ENCODE measurements at regions not wholly inside any gene's neighbourhood (a gene's known extent, or its start where the extent isn't known, plus 50 kb on each side); places are given as distances from the start of the nearest gene placed in this dataset.

GRCh38 chr11:23023319-23023718, 163.0 kb upstream of the CCDC179 start:
- Histone ChIP-seq H3K9ac (ENCODE audit: low read depth, low read length) (no peak overlapping the region), H3K27ac (ENCODE audit: low read depth, low read length) (peak overlapping the region; percentile 33), H3K36me3 (ENCODE audit: control insufficient read depth, insufficient read depth, low read length) (no peaks in the 10 kb centered on the region), H3K9me3 (ENCODE audit: control insufficient read depth, insufficient read depth, low read length) (no peaks in the 10 kb centered on the region), H3K27me3 (ENCODE audit: control insufficient read depth, insufficient read depth, low read length) (no peaks in the 10 kb centered on the region), H3K4me3 (ENCODE audit: low read depth, low read length) (no peak overlapping the region), H3K4me1 (ENCODE audit: control insufficient read depth, insufficient read depth, low read length) (no peaks in the 10 kb centered on the region)

DNA sequence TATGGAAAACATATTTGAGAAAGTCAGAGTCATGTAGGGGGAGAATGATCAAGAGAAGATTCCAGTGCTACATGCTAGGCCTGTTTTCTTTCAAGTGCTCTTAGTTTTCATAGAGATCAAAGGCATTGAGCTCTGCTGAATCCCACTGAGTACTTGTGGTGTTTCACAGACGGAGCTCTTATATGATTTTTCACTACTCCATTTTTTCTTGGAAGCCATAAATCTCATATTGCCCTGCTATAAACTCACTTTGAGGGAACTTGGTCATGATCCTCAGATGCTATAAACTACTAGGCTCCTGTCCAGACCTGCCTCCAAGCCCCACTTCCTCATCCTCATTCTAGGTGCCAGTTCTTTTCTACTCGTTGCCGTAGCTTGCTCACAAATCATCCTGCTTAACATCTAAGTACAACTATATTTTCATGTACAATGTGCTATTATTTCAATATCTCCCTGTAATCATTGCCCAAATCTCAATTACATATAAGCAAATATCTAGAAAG, 180.8 kb upstream of the CCDC179 start:
- no peaks in the 10 kb centered on the region for H3K27me3 ChIP-seq (ENCODE audit: control insufficient read depth, insufficient read depth, low read length)
- no peaks in the 10 kb centered on the region for H3K4me1 ChIP-seq (ENCODE audit: control insufficient read depth, insufficient read depth, low read length)
- H3K9ac ChIP-seq (ENCODE audit: low read depth, low read length): no peak overlapping the region
- no peak overlapping the region for H3K27ac ChIP-seq (ENCODE audit: low read depth, low read length)
- no peaks in the 10 kb centered on the region for H3K9me3 ChIP-seq (ENCODE audit: control insufficient read depth, insufficient read depth, low read length)
- H3K4me3 ChIP-seq (ENCODE audit: low read depth, low read length): no peak overlapping the region
- no peaks in the 10 kb centered on the region for H3K36me3 ChIP-seq (ENCODE audit: control insufficient read depth, insufficient read depth, low read length)

- H3K27me3 ChIP-seq (ENCODE audit: control insufficient read depth, insufficient read depth, low read length): no peaks in the 10 kb centered on the region
- H3K27ac ChIP-seq (ENCODE audit: low read depth, low read length): no peak overlapping the region
- H3K4me1 ChIP-seq (ENCODE audit: control insufficient read depth, insufficient read depth, low read length): no peaks in the 10 kb centered on the region
- no peak overlapping the region for H3K4me3 ChIP-seq (ENCODE audit: low read depth, low read length)
- H3K9me3 ChIP-seq (ENCODE audit: control insufficient read depth, insufficient read depth, low read length): no peaks in the 10 kb centered on the region
- no peak overlapping the region for H3K9ac ChIP-seq (ENCODE audit: low read depth, low read length)
- no peaks in the 10 kb centered on the region for H3K36me3 ChIP-seq (ENCODE audit: control insufficient read depth, insufficient read depth, low read length)
Observed at GRCh38 chr11:23058656-23059055, 198.4 kb upstream of the CCDC179 start.

DNA sequence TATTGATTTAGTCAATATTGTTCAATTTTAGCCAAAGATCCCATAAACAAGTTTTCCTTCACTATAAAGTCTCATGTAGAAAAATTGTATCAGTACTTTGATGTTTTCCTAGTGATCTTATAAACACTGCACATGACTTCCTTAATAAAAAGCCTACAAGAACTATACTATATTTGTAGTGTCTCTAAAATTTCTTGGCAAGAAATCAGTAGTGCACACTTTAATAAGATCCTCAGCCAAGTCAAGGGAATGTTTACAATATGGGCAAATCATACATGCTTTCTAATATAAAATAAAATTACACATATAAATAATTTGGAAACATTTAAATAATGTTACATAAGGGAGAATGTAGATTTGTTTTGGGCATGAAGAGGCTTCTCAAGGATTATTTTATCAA, 203.0 kb upstream of the CCDC179 start:
- H3K9me3 ChIP-seq (ENCODE audit: control insufficient read depth, insufficient read depth, low read length): no peaks in the 10 kb centered on the region

GRCh38 chr11:23078289-23078971, 218.2 kb upstream of the CCDC179 start:
- no peak overlapping the region for H3K4me3 ChIP-seq (ENCODE audit: low read depth, low read length)
- no peak overlapping the region for H3K9ac ChIP-seq (ENCODE audit: low read depth, low read length)
- no peaks in the 10 kb centered on the region for H3K27me3 ChIP-seq (ENCODE audit: control insufficient read depth, insufficient read depth, low read length)
- no peaks in the 10 kb centered on the region for H3K36me3 ChIP-seq (ENCODE audit: control insufficient read depth, insufficient read depth, low read length)
- H3K4me1 ChIP-seq (ENCODE audit: control insufficient read depth, insufficient read depth, low read length): no peaks in the 10 kb centered on the region; the same call in 1 of the 2 replicates
- H3K9me3 ChIP-seq (ENCODE audit: control insufficient read depth, insufficient read depth, low read length): no peaks in the 10 kb centered on the region
- no peak overlapping the region for H3K27ac ChIP-seq (ENCODE audit: low read depth, low read length)

More for the DNA sequence above, 203.0 kb upstream of the CCDC179 start:
- Histone ChIP-seq H3K9ac (ENCODE audit: low read depth, low read length) (no peak overlapping the region), H3K4me1 (ENCODE audit: control insufficient read depth, insufficient read depth, low read length) (no peaks in the 10 kb centered on the region), H3K4me3 (ENCODE audit: low read depth, low read length) (no peak overlapping the region), H3K27me3 (ENCODE audit: control insufficient read depth, insufficient read depth, low read length) (no peaks in the 10 kb centered on the region), H3K27ac (ENCODE audit: low read depth, low read length) (no peak overlapping the region), H3K36me3 (ENCODE audit: control insufficient read depth, insufficient read depth, low read length) (no peaks in the 10 kb centered on the region)

DNA sequence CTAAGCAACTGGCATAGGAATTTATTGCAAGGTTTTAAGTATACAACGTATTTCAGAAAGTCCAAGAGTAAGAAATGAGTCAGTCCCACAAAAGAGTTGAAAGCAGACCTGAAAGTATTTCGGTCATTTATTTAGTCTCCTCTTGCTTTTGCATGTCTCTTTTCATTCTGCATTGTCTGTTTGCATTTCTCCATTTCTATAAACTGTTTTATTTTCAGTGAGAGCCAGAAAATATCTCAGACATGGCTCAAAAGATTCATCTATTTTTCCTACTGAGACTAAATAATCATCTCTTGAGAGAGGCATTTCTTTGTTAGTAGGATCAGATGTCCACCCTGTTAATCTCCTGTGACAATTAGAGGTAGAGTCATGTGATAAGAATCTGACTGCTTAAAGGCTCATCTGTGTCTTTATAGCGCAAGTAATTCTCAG, 219.1 kb upstream of the CCDC179 start:
- Histone ChIP-seq H3K9me3 (ENCODE audit: control insufficient read depth, insufficient read depth, low read length) (no peaks in the 10 kb centered on the region), H3K36me3 (ENCODE audit: control insufficient read depth, insufficient read depth, low read length) (no peaks in the 10 kb centered on the region), H3K27ac (ENCODE audit: low read depth, low read length) (no peak overlapping the region), H3K27me3 (ENCODE audit: control insufficient read depth, insufficient read depth, low read length) (no peaks in the 10 kb centered on the region), H3K4me1 (ENCODE audit: control insufficient read depth, insufficient read depth, low read length) (no peaks in the 10 kb centered on the region; the same call in 1 of the 2 replicates), H3K4me3 (ENCODE audit: low read depth, low read length) (no peak overlapping the region), H3K9ac (ENCODE audit: low read depth, low read length) (no peak overlapping the region)

GRCh38 chr11:23087407-23087806, 227.1 kb upstream of the CCDC179 start:
- Histone ChIP-seq H3K36me3 (ENCODE audit: control insufficient read depth, insufficient read depth, low read length) (no peaks in the 10 kb centered on the region), H3K4me3 (ENCODE audit: low read depth, low read length) (no peak overlapping the region), H3K9ac (ENCODE audit: low read depth, low read length) (no peak overlapping the region), H3K4me1 (ENCODE audit: control insufficient read depth, insufficient read depth, low read length) (no peaks in the 10 kb centered on the region), H3K27ac (ENCODE audit: low read depth, low read length) (no peak overlapping the region), H3K27me3 (ENCODE audit: control insufficient read depth, insufficient read depth, low read length) (no peaks in the 10 kb centered on the region), H3K9me3 (ENCODE audit: control insufficient read depth, insufficient read depth, low read length) (no peaks in the 10 kb centered on the region)

DNA sequence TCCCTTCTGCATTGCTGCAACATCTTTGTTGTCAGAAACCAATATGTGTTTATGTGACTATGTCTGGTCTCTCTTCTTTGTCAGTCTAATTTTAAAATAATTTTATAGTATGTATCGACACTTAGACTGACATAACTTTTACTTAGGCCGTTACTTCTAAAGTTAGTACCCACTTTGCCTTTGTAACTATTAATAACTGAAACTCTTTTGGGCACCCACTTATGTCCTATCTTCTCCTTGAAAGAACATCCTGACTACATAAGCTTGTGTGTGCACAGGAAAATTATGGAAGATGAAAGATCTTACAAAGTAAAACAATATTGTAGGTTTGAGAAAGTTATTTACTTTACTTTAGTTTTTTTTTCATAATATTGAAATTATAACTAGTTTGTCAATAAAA, 230.4 kb upstream of the CCDC179 start:
- Histone ChIP-seq H3K9ac (ENCODE audit: low read depth, low read length) (no peak overlapping the region), H3K4me1 (ENCODE audit: control insufficient read depth, insufficient read depth, low read length) (no peaks in the 10 kb centered on the region), H3K4me3 (ENCODE audit: low read depth, low read length) (no peak overlapping the region), H3K36me3 (ENCODE audit: control insufficient read depth, insufficient read depth, low read length) (no peaks in the 10 kb centered on the region), H3K27me3 (ENCODE audit: control insufficient read depth, insufficient read depth, low read length) (no peaks in the 10 kb centered on the region), H3K27ac (ENCODE audit: low read depth, low read length) (no peak overlapping the region), H3K9me3 (ENCODE audit: control insufficient read depth, insufficient read depth, low read length) (no peaks in the 10 kb centered on the region)

DNA sequence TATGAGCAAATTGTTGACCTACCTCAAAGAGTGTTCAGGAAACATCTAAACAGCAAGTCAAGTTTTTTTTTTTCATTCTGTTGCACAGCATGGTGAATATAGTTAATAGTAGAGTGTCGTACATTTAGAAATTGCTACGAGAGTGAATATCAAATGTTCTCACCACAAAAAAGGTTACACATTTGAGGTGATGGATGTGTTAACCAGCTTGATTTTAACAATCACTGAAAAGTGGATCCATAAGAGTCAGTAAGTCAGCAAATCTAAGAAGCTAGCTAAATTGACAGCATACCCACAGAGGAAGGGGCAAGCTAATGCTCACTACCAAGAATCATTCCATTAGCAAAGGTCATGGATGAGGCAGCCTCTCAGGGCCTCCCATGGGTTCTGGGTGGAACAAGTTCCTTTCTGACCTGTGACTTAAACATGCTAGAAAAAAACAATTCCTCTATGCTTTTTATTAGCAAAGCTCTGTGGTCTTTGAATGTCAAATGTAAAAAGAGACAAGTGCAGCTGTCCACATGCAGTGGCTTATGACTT, 235.4 kb upstream of the CCDC179 start:
- Histone ChIP-seq H3K4me3 (ENCODE audit: low read depth, low read length) (no peak overlapping the region), H3K4me1 (ENCODE audit: control insufficient read depth, insufficient read depth, low read length) (no peaks in the 10 kb centered on the region), H3K36me3 (ENCODE audit: control insufficient read depth, insufficient read depth, low read length) (no peaks in the 10 kb centered on the region), H3K9me3 (ENCODE audit: control insufficient read depth, insufficient read depth, low read length) (no peaks in the 10 kb centered on the region), H3K27ac (ENCODE audit: low read depth, low read length) (no peak overlapping the region), H3K9ac (ENCODE audit: low read depth, low read length) (no peak overlapping the region), H3K27me3 (ENCODE audit: control insufficient read depth, insufficient read depth, low read length) (no peaks in the 10 kb centered on the region)

DNA sequence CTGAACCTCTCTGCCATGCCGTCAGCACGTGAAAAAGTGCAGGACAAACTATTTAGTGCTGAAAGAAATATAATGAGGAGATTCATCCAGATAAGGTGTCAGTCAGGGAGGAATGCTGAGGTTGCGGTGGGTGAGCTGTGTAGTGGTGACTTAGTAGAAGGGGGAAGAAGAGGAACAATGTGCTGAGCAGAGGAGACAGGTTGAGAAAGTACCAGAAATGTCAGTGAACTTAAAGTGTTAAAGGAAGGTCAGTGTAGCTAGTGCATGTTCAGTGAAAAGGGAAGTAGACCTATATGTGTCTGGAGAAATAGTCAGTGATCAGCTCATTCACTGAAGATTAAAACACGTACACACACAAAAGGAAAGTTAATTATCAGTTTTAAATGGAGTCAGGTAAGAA, 237.6 kb upstream of the CCDC179 start:
- Histone ChIP-seq H3K9me3 (ENCODE audit: control insufficient read depth, insufficient read depth, low read length) (no peaks in the 10 kb centered on the region), H3K27ac (ENCODE audit: low read depth, low read length) (no peak overlapping the region), H3K9ac (ENCODE audit: low read depth, low read length) (no peak overlapping the region), H3K36me3 (ENCODE audit: control insufficient read depth, insufficient read depth, low read length) (no peaks in the 10 kb centered on the region), H3K4me1 (ENCODE audit: control insufficient read depth, insufficient read depth, low read length) (no peaks in the 10 kb centered on the region), H3K4me3 (ENCODE audit: low read depth, low read length) (no peak overlapping the region), H3K27me3 (ENCODE audit: control insufficient read depth, insufficient read depth, low read length) (no peaks in the 10 kb centered on the region)

GRCh38 chr11:23099256-23099655, 239.0 kb upstream of the CCDC179 start:
- no peak overlapping the region for H3K9ac ChIP-seq (ENCODE audit: low read depth, low read length)
- H3K36me3 ChIP-seq (ENCODE audit: control insufficient read depth, insufficient read depth, low read length): no peaks in the 10 kb centered on the region
- no peaks in the 10 kb centered on the region for H3K9me3 ChIP-seq (ENCODE audit: control insufficient read depth, insufficient read depth, low read length)
- no peaks in the 10 kb centered on the region for H3K4me1 ChIP-seq (ENCODE audit: control insufficient read depth, insufficient read depth, low read length)
- H3K27ac ChIP-seq (ENCODE audit: low read depth, low read length): no peak overlapping the region
- H3K4me3 ChIP-seq (ENCODE audit: low read depth, low read length): no peak overlapping the region
- no peaks in the 10 kb centered on the region for H3K27me3 ChIP-seq (ENCODE audit: control insufficient read depth, insufficient read depth, low read length)

Measured in HUES48 (cell line).